CD4-positive, alpha-beta T cell treated with Interleukin-4 for 4 hours (primary cell): ENCODE measurements at regions not wholly inside any gene's neighbourhood (a gene's known extent, or its start where the extent isn't known, plus 50 kb on each side); places are given as distances from the start of the nearest gene placed in this dataset.
"Not testable (repeated sequence)": the region's sequence is repeated elsewhere in the genome, so short reads cannot be mapped to it uniquely, and the experiment has no call there.

Source experiments
- DNase-seq: peaks from one replicate; pipeline ENCODE4 v3.0.0-alpha.2; 2020

DNA sequence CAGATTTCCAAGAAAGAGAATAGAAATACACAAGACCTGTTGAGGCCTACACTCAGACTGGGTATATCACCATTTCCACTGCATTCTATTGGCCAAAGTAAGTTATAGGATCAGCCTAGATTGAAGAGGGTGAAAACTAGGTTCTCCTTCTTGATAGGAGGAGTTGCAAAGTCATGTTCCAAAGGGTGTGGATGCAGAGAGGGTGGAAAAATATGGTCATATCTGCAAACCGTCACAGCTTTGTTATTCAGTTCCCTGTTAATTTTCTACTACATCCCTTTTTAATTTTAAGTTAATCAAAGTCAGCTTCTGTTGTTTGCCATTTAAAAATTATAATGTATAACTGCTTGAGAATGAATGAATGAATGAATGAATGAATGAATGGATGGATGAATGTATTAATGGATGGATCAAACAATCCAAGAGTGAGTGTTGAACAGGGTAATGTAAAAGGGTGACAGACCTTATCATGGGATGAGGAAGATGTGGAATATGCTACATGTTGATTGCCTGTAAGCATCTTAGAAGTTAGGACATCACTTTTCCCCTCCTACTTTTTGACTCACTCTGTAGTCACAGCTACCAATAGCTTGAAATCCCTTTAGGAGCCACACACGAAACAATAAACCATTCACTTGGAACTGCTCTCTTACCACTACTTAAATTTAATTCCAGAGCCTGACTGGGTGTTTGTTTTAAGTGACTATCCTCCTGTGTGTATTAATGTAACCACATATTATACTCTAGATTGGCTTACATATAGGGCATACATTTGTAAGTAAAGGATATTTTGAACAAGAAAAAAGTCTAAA lies 121.5 kb downstream of the CCDC34 start:
- DNase-seq, result no peak

- DNase-seq, result no peak
These were observed 123.6 kb downstream of the CCDC34 start for GRCh38 chr11:27239305-27239942.

DNA sequence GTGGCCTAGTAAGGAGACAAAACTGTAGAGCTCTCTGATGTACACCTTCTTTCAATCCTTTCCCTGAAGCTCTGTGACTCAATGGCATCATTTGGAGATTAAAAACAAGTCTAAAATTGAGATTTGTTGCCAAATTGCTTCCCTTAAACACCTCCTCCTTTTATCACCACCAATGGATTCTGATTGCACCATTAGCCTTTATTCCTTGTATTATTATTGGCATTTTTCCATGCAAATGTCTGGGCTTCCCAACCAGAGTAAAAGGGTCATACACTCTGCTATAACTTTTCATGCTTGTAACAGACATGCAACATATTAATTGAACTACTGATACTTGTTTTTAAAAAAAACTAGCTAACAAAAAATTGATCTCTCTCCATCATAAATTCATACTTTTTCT lies 124.2 kb downstream of the CCDC34 start:
- DNase-seq, result no peak

GRCh38 chr11:27237643-27238042 lies 125.4 kb downstream of the CCDC34 start:
- no peak for DNase-seq

GRCh38 chr11:27234961-27235360 lies 128.1 kb downstream of the CCDC34 start:
- no peak for DNase-seq

GRCh38 chr11:27234043-27234668 lies 128.9 kb downstream of the CCDC34 start:
- no peak for DNase-seq

GRCh38 chr11:27233654-27234042 lies 129.4 kb downstream of the CCDC34 start:
- no peak for DNase-seq

- no peak for DNase-seq
These were observed 131.5 kb downstream of the CCDC34 start for GRCh38 chr11:27231530-27231929.

- DNase-seq, result no peak
These were observed 132.8 kb downstream of the CCDC34 start for GRCh38 chr11:27230192-27230572.

DNA sequence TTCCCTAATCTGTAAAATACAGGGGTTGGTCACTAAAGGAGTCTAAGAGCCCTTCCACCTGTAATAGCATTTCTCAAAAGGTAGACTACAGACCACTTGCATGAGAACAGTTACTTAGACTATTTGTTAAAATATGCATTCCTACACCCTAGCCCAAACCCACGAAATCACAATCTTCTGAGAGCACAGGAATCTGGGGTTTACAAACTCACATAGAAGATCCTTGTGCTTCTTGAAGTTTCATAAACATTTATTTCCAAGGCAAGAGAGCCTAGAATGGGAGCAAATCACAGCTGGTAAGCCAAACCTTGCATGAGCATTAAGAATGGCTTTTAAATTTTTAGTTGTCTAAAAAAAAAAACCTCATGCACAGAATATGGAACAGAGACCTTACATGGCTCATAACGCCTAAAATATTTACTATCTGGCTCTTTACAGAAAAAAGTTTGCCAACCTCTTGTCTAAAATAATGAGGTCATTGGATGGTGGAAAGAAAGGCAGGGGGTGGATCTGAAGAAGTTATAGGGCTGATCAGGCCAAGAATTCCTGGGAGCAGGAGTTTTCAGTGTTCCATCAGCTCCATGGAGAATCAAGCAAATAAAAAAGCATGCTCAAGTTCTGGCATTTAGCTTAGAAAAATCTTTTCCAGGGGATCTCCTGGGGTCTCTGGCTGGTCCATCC lies 133.4 kb downstream of the CCDC34 start:
- DNase-seq, result no peak

- no peak for DNase-seq
These were observed 134.1 kb downstream of the CCDC34 start for GRCh38 chr11:27228906-27229290.

DNA sequence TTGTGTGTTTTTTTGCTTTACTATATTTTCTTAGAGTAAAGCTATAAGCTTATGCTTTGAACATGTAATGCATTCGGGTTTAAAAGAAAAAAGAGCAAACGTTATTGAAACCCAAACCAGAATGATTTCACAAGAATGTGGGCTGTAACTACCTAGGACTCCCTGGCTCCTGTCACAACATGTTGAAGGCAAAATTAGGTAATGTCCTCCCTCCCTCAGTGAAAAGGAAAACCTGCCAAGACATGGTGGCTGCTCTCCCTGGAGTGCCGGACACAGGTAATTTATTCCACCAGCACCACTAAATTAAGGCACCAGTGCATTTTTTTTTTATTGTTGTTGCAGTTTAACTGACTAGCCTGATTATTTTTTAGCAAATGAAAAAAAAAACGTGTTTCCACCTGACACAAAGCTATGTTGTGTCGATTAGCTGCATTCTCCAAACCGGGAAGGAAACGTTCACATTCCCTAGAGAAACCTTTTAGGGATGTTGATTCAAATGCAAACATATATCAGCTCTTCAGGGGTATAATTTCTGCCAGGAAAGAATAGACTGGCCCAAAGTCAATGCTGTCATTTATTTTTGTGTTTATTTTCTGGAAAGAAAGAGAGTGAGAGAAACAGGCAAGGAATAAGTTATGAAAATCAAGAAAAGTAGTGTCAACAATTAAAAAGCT lies 134.6 kb downstream of the CCDC34 start:
- no peak for DNase-seq

- no peak for DNase-seq
These were observed 135.3 kb downstream of the CCDC34 start for GRCh38 chr11:27227736-27228135.

- DNase-seq, result not testable (repeated sequence)
These were observed 143.5 kb downstream of the CCDC34 start for GRCh38 chr11:27219487-27220039.

- DNase-seq, result no peak
These were observed 144.5 kb downstream of the CCDC34 start for GRCh38 chr11:27218421-27219038.

DNA sequence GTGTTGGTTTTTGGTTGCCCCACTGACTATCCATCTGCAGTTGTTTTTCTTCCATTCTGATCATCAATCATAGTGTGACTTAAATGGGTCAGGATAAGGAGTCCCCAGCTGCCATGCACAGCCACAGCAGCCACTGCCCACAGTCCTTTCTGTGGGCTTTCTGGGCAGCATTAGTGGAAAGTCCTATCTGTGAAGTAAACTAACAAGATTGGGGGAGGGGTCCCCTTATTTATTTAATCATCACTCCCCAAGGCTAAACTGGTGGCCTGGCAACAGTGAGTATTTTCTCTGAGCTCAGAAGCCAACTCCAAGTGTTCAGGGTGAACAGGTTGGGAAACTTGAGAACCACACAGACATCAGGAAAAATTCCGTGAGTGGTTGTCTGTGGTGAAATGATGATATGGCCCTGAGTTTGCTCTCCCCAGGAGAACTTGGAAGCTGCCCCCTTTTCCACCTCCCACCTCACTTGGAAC lies 145.0 kb downstream of the CCDC34 start:
- DNase-seq, result no peak

- no peak for DNase-seq
These were observed 145.5 kb downstream of the CCDC34 start for GRCh38 chr11:27217496-27217895.

DNA sequence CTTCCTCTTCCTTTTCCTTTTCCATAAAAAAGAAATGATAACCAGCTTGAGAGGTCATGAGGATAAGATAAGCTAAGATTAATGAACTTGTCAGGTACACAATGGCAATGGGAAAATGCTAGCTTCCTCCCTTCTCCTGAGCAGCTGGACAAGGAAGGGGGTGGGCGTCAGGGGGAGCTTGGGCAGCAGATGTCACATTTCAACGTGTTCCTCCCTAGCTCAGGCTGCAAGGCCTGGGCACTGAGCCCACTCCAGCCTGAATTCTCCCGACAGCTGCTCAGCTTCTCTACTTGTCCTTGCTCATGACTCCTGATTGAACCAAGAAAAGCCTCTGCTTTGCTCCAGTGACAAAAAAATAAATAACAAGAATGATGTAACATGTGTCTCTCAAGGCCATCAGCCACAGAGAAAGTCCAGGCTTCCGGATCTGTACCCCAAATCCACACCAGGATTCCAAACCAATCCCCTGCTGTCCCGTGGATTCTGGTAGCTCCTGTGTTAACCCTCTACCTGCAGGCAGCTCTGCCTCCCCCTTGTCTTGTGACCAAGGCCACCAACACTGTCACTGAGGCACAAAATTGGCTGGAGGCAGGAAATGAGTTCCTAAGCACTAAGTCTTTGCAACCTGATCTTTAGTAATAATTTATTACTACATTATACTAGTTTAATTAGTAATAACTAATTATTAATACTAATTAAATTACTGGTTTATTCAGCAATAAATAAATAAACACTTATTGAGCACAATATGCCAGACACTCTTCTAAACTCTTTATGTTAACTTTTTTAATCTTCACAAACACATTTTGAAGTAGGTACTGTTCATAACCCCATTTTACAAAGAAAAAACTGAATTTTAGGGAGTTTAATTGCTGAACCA lies 146.5 kb downstream of the CCDC34 start:
- no peak for DNase-seq

DNA sequence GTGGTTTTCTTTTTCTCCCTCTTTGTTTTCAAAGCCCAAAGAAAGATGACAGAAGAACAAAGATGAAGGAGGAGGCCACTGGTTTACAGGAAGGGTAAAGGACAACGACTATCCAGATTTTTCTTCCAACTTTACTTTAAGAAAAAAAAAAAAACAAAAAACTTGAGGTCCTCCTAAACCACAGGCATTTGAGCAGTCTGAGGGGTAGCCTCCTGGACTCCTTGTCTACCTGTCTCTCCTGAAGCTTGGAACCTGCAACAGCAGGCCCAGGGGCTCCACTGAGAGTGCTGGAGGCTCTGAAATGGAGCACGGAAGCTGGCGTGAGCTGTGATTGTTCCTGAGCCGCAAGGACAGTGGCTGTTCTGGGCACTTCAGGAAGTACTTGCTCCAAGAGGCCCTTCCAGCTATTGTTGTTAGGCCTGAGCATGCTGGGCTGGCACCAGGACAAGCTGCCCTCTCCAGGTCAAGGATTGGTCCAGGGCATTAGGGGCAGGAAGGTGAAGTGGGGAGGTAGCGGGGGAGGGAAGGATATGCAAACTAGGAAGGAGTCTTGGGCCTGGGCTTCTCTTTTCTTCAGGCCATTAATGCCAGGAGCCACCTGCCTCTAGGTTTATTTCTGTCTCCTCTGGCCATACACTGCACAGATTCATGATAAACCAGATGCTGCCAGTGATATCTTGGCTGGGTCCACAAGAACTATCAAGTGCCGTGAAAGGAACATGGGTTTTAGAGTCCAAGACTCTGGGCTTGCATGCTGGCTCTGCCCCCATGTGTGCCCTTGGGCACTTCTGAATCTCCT lies 147.3 kb downstream of the CCDC34 start:
- no peak for DNase-seq

DNA sequence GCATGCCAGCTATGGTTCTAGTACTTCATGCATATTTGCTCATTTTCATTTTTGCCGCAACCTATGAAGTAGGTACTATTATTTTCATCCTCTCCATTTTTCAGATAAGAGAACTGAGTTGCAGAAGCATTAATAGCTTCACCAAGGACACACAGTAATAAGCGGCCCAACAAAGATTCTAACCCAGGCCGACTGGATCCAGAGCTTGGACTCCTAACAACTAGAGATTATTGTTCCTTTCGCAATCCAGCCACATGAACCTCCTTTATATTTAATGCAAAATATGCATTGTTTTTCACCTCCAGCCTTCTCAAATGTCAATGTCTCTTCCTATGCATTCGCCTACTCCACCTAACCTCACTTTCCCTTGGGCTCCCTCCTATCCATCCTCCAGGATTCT lies 148.3 kb downstream of the CCDC34 start:
- DNase-seq, result no peak
